Smooth muscle cell (in vitro differentiated cells): ENCODE measurements at regions not wholly inside any gene's neighbourhood (a gene's known extent, or its start where the extent isn't known, plus 50 kb on each side); places are given as distances from the start of the nearest gene placed in this dataset.

ENCODE experiments used
- DNase-seq: peaks from one replicate; lab custom pipeline; 2025; ENCODE audit not compliant: unreplicated experiment; lab: John Stamatoyannopoulos, UW
- H2AFZ ChIP-seq: fragments of 200-600 bp; sonication (generic); 2 replicates; pipeline ENCODE4 v1.6.0; 2016; ENCODE audit warnings: antibody characterized with exemption, low read depth, mild to moderate bottlenecking
- H3F3A ChIP-seq: fragments of 200-600 bp; sonication (generic); 2 replicates; pipeline ENCODE4 v1.6.0; 2017; ENCODE audit warnings: antibody characterized with exemption, low read depth
- H3K27ac ChIP-seq: fragments of 200-600 bp; sonication (generic); 2 replicates; pipeline ENCODE4 v1.5.1; 2016; ENCODE audit warnings: low read depth, mild to moderate bottlenecking
- H3K27me3 ChIP-seq: fragments of 200-600 bp; sonication (generic); 2 replicates; pipeline ENCODE4 v1.6.1; 2016; ENCODE audit warnings: low read depth, mild to moderate bottlenecking
- H3K36me3 ChIP-seq: fragments of 200-600 bp; sonication (generic); 2 replicates; pipeline ENCODE4 v1.5.1; 2016; ENCODE audit warnings: low read depth
- H3K4me1 ChIP-seq: fragments of 200-600 bp; sonication (generic); 2 replicates; pipeline ENCODE4 v1.5.1; 2016; ENCODE audit warnings: low read depth
- H3K4me2 ChIP-seq: fragments of 200-600 bp; sonication (generic); 2 replicates; pipeline ENCODE4 v1.6.0; 2016; ENCODE audit warnings: mild to moderate bottlenecking
- H3K4me3 ChIP-seq: fragments of 200-600 bp; sonication (generic); 2 replicates; pipeline ENCODE4 v1.5.1; 2016; ENCODE audit warnings: mild to moderate bottlenecking
- H3K79me2 ChIP-seq: fragments of 200-600 bp; sonication (generic); 2 replicates; pipeline ENCODE4 v1.6.0; 2016; ENCODE audit warnings: low read depth, mild to moderate bottlenecking
- H3K9ac ChIP-seq: fragments of 200-600 bp; sonication (generic); 2 replicates; pipeline ENCODE4 v1.6.0; 2016; ENCODE audit warnings: low read depth
- H3K9me3 ChIP-seq: fragments of 200-600 bp; sonication (generic); replicated peaks from 2 replicates; pipeline ENCODE4 v1.5.1; 2016; ENCODE audit warnings: low read depth
- H4K20me1 ChIP-seq: fragments of 200-600 bp; sonication (generic); 2 replicates; pipeline ENCODE4 v1.6.0; 2016; ENCODE audit warnings: low read depth
- WGBS: methylation state at CpG from one replicate; pipeline ENCODE4 v1.1.7; 2016; ENCODE audit warnings: low lambda C conversion rate; 5-methylcytosine and 5-hydroxymethylcytosine counted together
- TF ChIP-seq, protein P1 (sequence below): fragments of 200-600 bp; sonication (generic); IDR thresholded peaks from 2 replicates; pipeline ENCODE4 v1.5.1; 2017; ENCODE audit warnings: borderline replicate concordance, mild to moderate bottlenecking, antibody characterized with exemption; ENCODE audit not compliant: insufficient read depth, poor library complexity, severe bottlenecking

DNA sequence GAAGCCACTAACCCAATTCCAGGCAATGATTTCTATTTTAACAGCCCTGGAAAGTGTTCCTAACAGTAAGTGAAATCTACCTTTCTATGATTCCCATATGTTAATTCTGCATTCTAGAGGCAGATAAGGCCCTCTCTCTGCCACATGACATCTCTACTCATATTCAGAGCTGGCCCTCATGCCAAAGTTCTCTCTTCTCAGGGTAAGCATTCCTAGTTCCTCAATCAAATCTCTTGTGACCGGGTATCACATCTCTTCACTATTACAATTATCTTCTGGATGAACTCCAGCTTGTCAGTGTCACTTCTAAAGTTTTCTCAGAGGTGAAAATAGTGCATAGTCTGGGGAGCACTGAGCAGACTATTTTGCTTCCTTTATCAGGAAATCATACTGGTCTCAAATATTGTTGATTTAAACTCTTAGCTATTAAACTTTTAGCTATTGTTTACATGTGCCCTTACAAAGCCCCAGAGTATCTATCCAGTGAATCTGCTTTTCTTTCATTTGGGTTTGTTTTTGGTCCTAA is 66.4 kb upstream of the TNFSF18 start:
- Histone ChIP-seq H3K4me1 (peaks cover under 1% of the 10 kb centered on the region), H3K4me2 (no peak overlapping the region), H3K9ac (no peak overlapping the region), H4K20me1 (no peaks in the 10 kb centered on the region), H3F3A (peaks cover 3% of the 10 kb centered on the region), H3K27me3 (no peaks in the 10 kb centered on the region), H3K4me3 (no peak overlapping the region), H2AFZ (no peak overlapping the region), H3K9me3 (no peaks in the 10 kb centered on the region), H3K36me3 (no peaks in the 10 kb centered on the region), H3K27ac (no peak overlapping the region), H3K79me2 (no peaks in the 10 kb centered on the region)
- TF ChIP-seq, protein P1, sequence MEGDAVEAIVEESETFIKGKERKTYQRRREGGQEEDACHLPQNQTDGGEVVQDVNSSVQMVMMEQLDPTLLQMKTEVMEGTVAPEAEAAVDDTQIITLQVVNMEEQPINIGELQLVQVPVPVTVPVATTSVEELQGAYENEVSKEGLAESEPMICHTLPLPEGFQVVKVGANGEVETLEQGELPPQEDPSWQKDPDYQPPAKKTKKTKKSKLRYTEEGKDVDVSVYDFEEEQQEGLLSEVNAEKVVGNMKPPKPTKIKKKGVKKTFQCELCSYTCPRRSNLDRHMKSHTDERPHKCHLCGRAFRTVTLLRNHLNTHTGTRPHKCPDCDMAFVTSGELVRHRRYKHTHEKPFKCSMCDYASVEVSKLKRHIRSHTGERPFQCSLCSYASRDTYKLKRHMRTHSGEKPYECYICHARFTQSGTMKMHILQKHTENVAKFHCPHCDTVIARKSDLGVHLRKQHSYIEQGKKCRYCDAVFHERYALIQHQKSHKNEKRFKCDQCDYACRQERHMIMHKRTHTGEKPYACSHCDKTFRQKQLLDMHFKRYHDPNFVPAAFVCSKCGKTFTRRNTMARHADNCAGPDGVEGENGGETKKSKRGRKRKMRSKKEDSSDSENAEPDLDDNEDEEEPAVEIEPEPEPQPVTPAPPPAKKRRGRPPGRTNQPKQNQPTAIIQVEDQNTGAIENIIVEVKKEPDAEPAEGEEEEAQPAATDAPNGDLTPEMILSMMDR: no peak
- no peak for DNase-seq
- WGBS: 91% methylated on average over 1 of the region's 1 CpG

DNA sequence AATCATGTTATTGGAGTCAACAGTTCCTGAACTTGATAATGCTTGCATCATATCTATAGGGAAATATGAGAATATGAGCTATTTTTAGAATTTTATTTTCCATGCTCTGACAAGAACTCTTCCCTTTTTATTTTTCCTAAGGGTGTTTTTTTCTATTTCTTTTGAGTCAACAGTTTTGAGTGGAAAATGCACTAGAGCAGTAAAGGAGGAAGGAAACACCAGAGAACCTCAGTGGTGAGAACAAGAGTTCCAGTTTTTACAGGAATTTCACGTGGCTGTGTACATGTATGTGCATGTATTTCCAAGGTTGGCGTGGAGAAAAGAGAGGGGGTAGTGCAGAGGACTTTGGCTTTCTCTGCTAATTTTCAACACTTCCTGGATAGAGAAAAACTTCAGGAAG is 63.6 kb upstream of the TNFSF18 start:
- no peak for DNase-seq

DNA sequence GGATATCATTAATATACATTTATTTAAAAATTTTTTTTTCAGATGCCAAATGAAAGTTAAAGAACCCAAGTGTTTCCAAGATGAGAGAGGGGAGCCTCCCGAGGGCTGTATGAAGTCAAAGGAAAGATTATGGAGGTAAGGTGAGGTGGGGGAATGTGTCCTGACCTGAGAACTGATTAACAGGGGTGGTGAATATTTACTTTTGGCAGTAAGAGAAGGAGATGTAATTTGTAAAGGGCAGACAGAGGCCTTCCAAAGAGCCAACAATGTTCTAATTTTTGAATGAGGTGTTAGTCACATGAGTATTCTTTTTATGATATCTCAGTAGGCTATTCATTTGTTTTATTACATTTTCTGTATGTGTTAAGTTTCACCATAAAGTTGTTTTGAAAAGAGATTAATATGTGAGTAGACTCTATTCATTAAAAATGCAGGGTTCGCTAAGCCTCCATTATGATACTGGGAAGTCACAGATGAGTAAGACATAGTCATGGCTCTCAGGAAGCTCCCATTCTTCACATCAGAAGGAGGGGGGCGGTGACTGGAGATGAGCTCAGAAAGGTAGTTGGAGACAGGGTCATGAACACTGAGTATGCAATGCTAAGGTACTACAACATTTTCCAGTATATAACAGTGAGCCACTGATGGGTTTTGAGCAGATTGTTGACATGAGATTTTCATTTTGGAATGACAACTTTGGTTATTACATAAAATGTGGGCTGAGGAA is 62.4 kb upstream of the TNFSF18 start:
- no peak overlapping the region for H2AFZ ChIP-seq
- H4K20me1 ChIP-seq: no peaks in the 10 kb centered on the region
- H3K9ac ChIP-seq: no peak overlapping the region
- no peaks in the 10 kb centered on the region for H3F3A ChIP-seq
- no peak overlapping the region for H3K4me2 ChIP-seq
- H3K4me3 ChIP-seq: no peak overlapping the region
- no peak overlapping the region for H3K27ac ChIP-seq
- WGBS: 91% methylated on average over 3 of the region's 3 CpGs
- TF ChIP-seq, protein P1: no peak
- H3K4me1 ChIP-seq: no peaks in the 10 kb centered on the region
- no peaks in the 10 kb centered on the region for H3K36me3 ChIP-seq
- H3K27me3 ChIP-seq: no peaks in the 10 kb centered on the region
- no peak for DNase-seq
- H3K79me2 ChIP-seq: no peaks in the 10 kb centered on the region
- peaks cover 7% of the 10 kb centered on the region for H3K9me3 ChIP-seq

More for the DNA sequence above, 63.6 kb upstream of the TNFSF18 start:
- Histone ChIP-seq H3K4me3 (no peak overlapping the region), H3K27ac (no peak overlapping the region), H4K20me1 (no peaks in the 10 kb centered on the region), H3K79me2 (no peaks in the 10 kb centered on the region), H3K9me3 (no peaks in the 10 kb centered on the region), H3F3A (no peaks in the 10 kb centered on the region), H3K4me1 (no peaks in the 10 kb centered on the region), H3K4me2 (no peak overlapping the region), H3K9ac (no peak overlapping the region), H3K36me3 (no peaks in the 10 kb centered on the region), H3K27me3 (no peaks in the 10 kb centered on the region), H2AFZ (no peak overlapping the region)
- 85% methylated on average over 2 of the region's 2 CpGs for WGBS
- TF ChIP-seq, protein P1: no peak

DNA sequence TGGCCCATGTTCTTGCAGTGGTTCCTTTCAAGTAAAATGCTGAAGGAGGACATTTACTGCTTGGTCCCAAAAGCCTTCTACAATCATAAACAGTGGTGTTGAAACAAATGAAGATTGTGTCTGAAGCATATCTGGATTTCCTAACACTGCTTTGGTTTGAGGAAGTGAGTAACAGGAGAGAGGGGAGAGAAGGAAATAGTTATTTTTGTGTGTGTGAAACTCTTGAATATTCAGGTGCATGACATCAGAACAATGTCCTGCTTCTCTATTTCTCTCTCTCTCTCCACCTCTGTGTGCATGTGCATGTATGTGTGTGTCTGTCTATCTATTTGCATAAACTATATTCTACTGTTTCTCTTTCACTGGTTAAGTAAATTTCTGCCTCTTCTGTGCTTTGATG is 61.4 kb upstream of the TNFSF18 start:
- Histone ChIP-seq H3K27me3 (no peaks in the 10 kb centered on the region), H3K9me3 (peaks cover 12% of the 10 kb centered on the region), H3K9ac (no peak overlapping the region), H3F3A (no peaks in the 10 kb centered on the region), H3K4me3 (no peak overlapping the region), H3K27ac (no peak overlapping the region), H3K4me1 (no peaks in the 10 kb centered on the region), H3K36me3 (no peaks in the 10 kb centered on the region), H3K79me2 (no peaks in the 10 kb centered on the region), H3K4me2 (no peak overlapping the region), H4K20me1 (no peaks in the 10 kb centered on the region), H2AFZ (no peak overlapping the region)
- TF ChIP-seq, protein P1: no peak
- no peak for DNase-seq
